K562 (cell line): ENCODE measurements at regions not wholly inside any gene's neighbourhood (a gene's known extent, or its start where the extent isn't known, plus 50 kb on each side); places are given as distances from the start of the nearest gene placed in this dataset.

Experiments used
- ATAC-seq: fragments of 200-7000 bp; cut with Tn5 transposase; 3 replicates; pipeline ENCODE4 v1.9.1; 2020; ENCODE audit warnings: moderate library complexity
- BruUV-seq: library from RNA; stranded (reverse); fragments of 400-500 nt; replicated peaks from 2 replicates; lab custom pipeline; 2021; lab: Mats Ljungman, UMichigan
- CTCF ChIA-PET: fragments of 300-600 bp; formaldehyde crosslinking; extraction: SDS; loops from one replicate; lab custom pipeline; 2021; ENCODE audit warnings: low intra/inter-chr PET ratio; lab: Yijun Ruan, JAX
- POLR2A ChIA-PET: fragments of 300-600, 350-650 bp; sonication (Branson Sonifier 250); formaldehyde crosslinking; extraction: SDS; loops from one replicate; lab custom pipeline; 2021; ENCODE audit warnings: antibody characterized with exemption, inconsistent platforms; lab: Yijun Ruan, JAX
- DNase-seq, 4 experiments: peaks; one replicate each; pipeline versions ENCODE4 v3.0.0 to v3.0.0-alpha.2; 2011 to 2018; ENCODE audit warnings: low spot score in 3 of 4, mixed read lengths in 3 of 4; ENCODE audit errors: extremely low read depth in 1 of 4
- FAIRE-seq: peaks from 2 replicates; lab custom pipeline; 2011; peaks lifted over from hg19 to GRCh38; lab: Jason Lieb, UNC
- H2AFZ ChIP-seq: 2 replicates; pipeline ENCODE4 v1.6.0; 2011; ENCODE audit warnings: low read depth, low read length, control low read depth, inconsistent platforms
- H3K27ac ChIP-seq: fragments of 200-600 bp; 3 replicates; pipeline ENCODE4 v1.8.0; 2011; ENCODE audit warnings: low read depth, mild to moderate bottlenecking, control low read depth, inconsistent platforms, low read length, moderate library complexity, mixed read lengths; ENCODE audit errors: extremely low read depth
- H3K27me3 ChIP-seq, 2 experiments: fragments of 300-600 bp in 1 of 2; 2 replicates in 1 of 2; 3 replicates in 1 of 2; pipeline versions ENCODE4 v1.6.0 to v1.8.0; 2011; ENCODE audit warnings: inconsistent platforms in 2 of 2, low read length in 2 of 2, mild to moderate bottlenecking in 1 of 2, mixed read lengths in 1 of 2, moderate library complexity in 1 of 2; ENCODE audit not compliant: control insufficient read depth in 2 of 2, insufficient read depth in 2 of 2
- H3K36me3 ChIP-seq: fragments of 300-600 bp; 3 replicates; pipeline ENCODE4 v1.8.0; 2011; ENCODE audit warnings: mild to moderate bottlenecking, low read length, inconsistent platforms; ENCODE audit not compliant: control insufficient read depth, insufficient read depth
- H3K4me1 ChIP-seq, 2 experiments: fragments of 200-600 bp in 1 of 2; replicated peaks in 1 of 2; 2 replicates in 1 of 2; 3 replicates in 1 of 2; pipeline versions ENCODE4 v1.5.1 to v1.8.0; 2011; ENCODE audit warnings: inconsistent platforms in 2 of 2, low read length in 2 of 2, mild to moderate bottlenecking in 1 of 2, mixed read lengths in 1 of 2, moderate library complexity in 1 of 2; ENCODE audit not compliant: control insufficient read depth in 2 of 2, insufficient read depth in 2 of 2
- H3K4me2 ChIP-seq: 2 replicates; pipeline ENCODE4 v1.6.1; 2011; ENCODE audit warnings: low read length, control low read depth, inconsistent platforms, mixed read lengths; ENCODE audit not compliant: insufficient read depth
- H3K4me3 ChIP-seq: fragments of 200-600 bp; sonication (generic), shearing (Covaris generic); 2 replicates; pipeline ENCODE4 v1.5.1; 2016; ENCODE audit warnings: control low read depth, inconsistent platforms
- H3K79me2 ChIP-seq: fragments of 200-600 bp; 3 replicates; pipeline ENCODE4 v1.8.0; 2011; ENCODE audit warnings: low read length, inconsistent platforms; ENCODE audit not compliant: control insufficient read depth, insufficient read depth
- H3K9ac ChIP-seq, 2 experiments: 2 replicates each; pipeline versions ENCODE4 v1.6.0 to v1.6.1; 2011; ENCODE audit warnings: low read depth in 2 of 2, low read length in 2 of 2, control low read depth in 1 of 2, inconsistent platforms in 1 of 2, mild to moderate bottlenecking in 1 of 2, mixed read lengths in 1 of 2; ENCODE audit not compliant: insufficient read depth in 1 of 2
- H3K9me1 ChIP-seq: one replicate; pipeline ENCODE4 v1.6.0; 2011; ENCODE audit warnings: inconsistent platforms, mild to moderate bottlenecking, low read length, moderate library complexity; ENCODE audit not compliant: control insufficient read depth, insufficient read depth
- H3K9me3 ChIP-seq: replicated peaks from 2 replicates; pipeline ENCODE4 v1.5.1; 2011; ENCODE audit warnings: low read depth, low read length, inconsistent platforms; ENCODE audit not compliant: control insufficient read depth, insufficient read depth
- H4K20me1 ChIP-seq: replicated peaks from 2 replicates; pipeline ENCODE4 v1.6.1; 2011; ENCODE audit warnings: low read length, inconsistent platforms, mixed read lengths; ENCODE audit not compliant: control insufficient read depth, insufficient read depth
- BRD9 ChIP-seq: fragments of 450-650 bp; IDR thresholded peaks from 2 replicates; pipeline ENCODE4 v1.6.1; 2018; ENCODE audit warnings: low read depth; ENCODE audit not compliant: partially characterized antibody
- FOXA3 ChIP-seq, 2 experiments: fragments of 450-650 bp in 1 of 2; sonication (generic) in 1 of 2; formaldehyde crosslinking; IDR thresholded peaks in 1 of 2; conservative IDR thresholded peaks in 1 of 2; 2 replicates each; pipeline versions ENCODE4 v1.4.0 to v1.8.0; 2020 to 2022; ENCODE audit warnings: mild to moderate bottlenecking in 2 of 2, missing genetic modification reagents in 1 of 2
- FOXK2 ChIP-seq, 2 experiments: fragments of 450-650 bp; IDR thresholded peaks in 1 of 2; conservative IDR thresholded peaks in 1 of 2; 2 replicates each; pipeline ENCODE4 v1.6.1; 2016; ENCODE audit warnings: low read depth in 2 of 2, mild to moderate bottlenecking in 1 of 2
- GATAD2A ChIP-seq: fragments of 450-650 bp; IDR thresholded peaks from 2 replicates; pipeline ENCODE4 v1.6.1; 2017
- MAFG ChIP-seq: fragments of 450-650 bp; conservative IDR thresholded peaks from 2 replicates; pipeline ENCODE4 v1.6.1; 2016; ENCODE audit warnings: missing genetic modification characterization, missing compliant biosample characterization
- NCOA6 ChIP-seq: fragments of 450-650 bp; IDR thresholded peaks from 2 replicates; pipeline ENCODE4 v1.6.1; 2017; ENCODE audit warnings: mild to moderate bottlenecking
- RAD21 ChIP-seq, 2 experiments: fragments of 250-450 bp in 1 of 2; fragments of 450-650 bp in 1 of 2; sonication (Bioruptor Pico) in 1 of 2; formaldehyde crosslinking in 1 of 2; IDR thresholded peaks in 1 of 2; conservative IDR thresholded peaks in 1 of 2; 2 replicates each; pipeline versions ENCODE4 v1.4.0 to v1.8.0; 2020 to 2022; ENCODE audit warnings: mild to moderate bottlenecking in 2 of 2, moderate library complexity in 1 of 2
- RBFOX2 ChIP-seq: fragments of 200-400 bp; formaldehyde crosslinking; IDR thresholded peaks from 2 replicates; pipeline ENCODE4 v1.6.1; 2017; ENCODE audit warnings: low read depth, mild to moderate bottlenecking, low read length, moderate library complexity
- RUNX1 ChIP-seq: sonication (generic); IDR thresholded peaks from 2 replicates; pipeline ENCODE4 v1.6.1; 2016; ENCODE audit warnings: antibody characterized with exemption, low read depth
- TEAD2 ChIP-seq: fragments of 450-650 bp; IDR thresholded peaks from 2 replicates; pipeline ENCODE4 v1.6.1; 2016; ENCODE audit warnings: missing genetic modification characterization, control low read depth, missing compliant biosample characterization
- XRCC3 ChIP-seq: fragments of 450-650 bp; IDR thresholded peaks from 2 replicates; pipeline ENCODE4 v1.6.1; 2017; ENCODE audit warnings: mild to moderate bottlenecking, moderate library complexity
- ZNF143 ChIP-seq: sonication (generic); formaldehyde crosslinking; IDR thresholded peaks from 2 replicates; pipeline ENCODE4 v1.9.0; 2022; ENCODE audit warnings: mild to moderate bottlenecking, missing genetic modification reagents
- WGBS: fragments of 100-300 bp; shearing (Covaris generic); methylation state at CpG from one replicate; pipeline ENCODE4 v1.1.6; 2016; ENCODE audit warnings: low coverage, mixed read lengths; ENCODE audit not compliant: insufficient coverage; ENCODE audit errors: missing lambda C conversion rate; 5-methylcytosine and 5-hydroxymethylcytosine counted together
- in situ Hi-C: fragments of 300-500 bp; cut with MboI; formaldehyde crosslinking; loops from 4 replicates; pipeline ENCODE4 v1.15.0; 2018; ENCODE audit warnings: inconsistent platforms, mixed read lengths
- intact Hi-C: fragments of 100-400 bp; cut with micrococcal nuclease; formaldehyde crosslinking; loops from 2 replicates; pipeline ENCODE4 v1.14.2; 2022
- TF ChIP-seq, protein P1 (sequence below): fragments of 450-650 bp; formaldehyde crosslinking; IDR thresholded peaks from 2 replicates; pipeline ENCODE4 v1.4.0; 2022; ENCODE audit warnings: missing genetic modification characterization
- TF ChIP-seq, protein P2 (sequence below): fragments of 150-350 bp; IDR thresholded peaks from 2 replicates; pipeline ENCODE4 v1.6.1; 2014; ENCODE audit warnings: low read depth, mild to moderate bottlenecking, low read length, borderline replicate concordance
- TF ChIP-seq, protein P3 (sequence below): fragments of 250-450 bp; sonication (Bioruptor Pico); IDR thresholded peaks from 2 replicates; pipeline ENCODE4 v1.8.0; 2022; ENCODE audit warnings: moderate library complexity, mild to moderate bottlenecking, inconsistent platforms
- TF ChIP-seq, protein P4 (sequence below): fragments of 450-650 bp; IDR thresholded peaks from 2 replicates; pipeline ENCODE4 v1.6.1; 2016; ENCODE audit warnings: low read depth, mild to moderate bottlenecking, moderate library complexity

DNA sequence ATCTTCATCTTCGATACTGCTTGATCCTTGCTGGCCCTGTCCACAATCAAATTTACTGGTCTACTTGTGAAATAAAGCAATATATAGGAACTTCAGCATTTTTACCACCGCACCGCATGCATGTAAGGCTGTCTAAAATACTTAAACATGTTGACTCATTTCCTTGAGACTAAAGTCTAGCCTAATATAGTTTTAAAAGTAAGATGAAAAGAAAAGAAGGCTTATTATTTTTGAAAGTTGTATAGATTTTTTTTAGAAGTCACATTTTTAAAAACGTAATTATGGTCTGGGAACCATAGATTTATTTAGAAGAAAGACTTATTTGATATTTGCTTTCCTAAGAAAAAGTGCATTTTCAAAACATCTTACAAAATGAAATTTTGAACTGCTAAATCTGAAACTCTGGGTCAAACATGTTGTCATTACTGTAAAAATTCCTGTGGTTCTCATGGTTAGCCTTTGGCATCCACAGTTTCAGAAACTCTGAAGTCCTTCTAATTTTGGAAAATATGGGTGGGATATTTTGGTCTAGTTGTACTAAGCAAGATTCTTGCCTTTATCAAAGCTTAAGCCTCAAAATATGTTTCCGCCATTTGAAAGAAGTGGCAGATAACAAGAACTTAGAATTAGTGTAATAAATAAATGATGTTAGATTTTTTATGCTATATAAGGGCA is 423.5 kb upstream of the CTSO start:
- no peak overlapping the region for H3K4me3 ChIP-seq
- no peaks in the 10 kb centered on the region for H4K20me1 ChIP-seq
- H3K4me1 ChIP-seq: no peaks in the 10 kb centered on the region
- CTCF ChIA-PET: no interaction called here
- H3K4me2 ChIP-seq: no peak overlapping the region
- no peak for TF ChIP-seq GATAD2A
- TF ChIP-seq, protein P1, sequence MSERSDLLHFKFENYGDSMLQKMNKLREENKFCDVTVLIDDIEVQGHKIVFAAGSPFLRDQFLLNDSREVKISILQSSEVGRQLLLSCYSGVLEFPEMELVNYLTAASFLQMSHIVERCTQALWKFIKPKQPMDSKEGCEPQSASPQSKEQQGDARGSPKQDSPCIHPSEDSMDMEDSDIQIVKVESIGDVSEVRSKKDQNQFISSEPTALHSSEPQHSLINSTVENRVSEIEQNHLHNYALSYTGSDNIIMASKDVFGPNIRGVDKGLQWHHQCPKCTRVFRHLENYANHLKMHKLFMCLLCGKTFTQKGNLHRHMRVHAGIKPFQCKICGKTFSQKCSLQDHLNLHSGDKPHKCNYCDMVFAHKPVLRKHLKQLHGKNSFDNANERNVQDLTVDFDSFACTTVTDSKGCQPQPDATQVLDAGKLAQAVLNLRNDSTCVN (CRISPR knock-in tag): no peak
- TF ChIP-seq, protein P2, sequence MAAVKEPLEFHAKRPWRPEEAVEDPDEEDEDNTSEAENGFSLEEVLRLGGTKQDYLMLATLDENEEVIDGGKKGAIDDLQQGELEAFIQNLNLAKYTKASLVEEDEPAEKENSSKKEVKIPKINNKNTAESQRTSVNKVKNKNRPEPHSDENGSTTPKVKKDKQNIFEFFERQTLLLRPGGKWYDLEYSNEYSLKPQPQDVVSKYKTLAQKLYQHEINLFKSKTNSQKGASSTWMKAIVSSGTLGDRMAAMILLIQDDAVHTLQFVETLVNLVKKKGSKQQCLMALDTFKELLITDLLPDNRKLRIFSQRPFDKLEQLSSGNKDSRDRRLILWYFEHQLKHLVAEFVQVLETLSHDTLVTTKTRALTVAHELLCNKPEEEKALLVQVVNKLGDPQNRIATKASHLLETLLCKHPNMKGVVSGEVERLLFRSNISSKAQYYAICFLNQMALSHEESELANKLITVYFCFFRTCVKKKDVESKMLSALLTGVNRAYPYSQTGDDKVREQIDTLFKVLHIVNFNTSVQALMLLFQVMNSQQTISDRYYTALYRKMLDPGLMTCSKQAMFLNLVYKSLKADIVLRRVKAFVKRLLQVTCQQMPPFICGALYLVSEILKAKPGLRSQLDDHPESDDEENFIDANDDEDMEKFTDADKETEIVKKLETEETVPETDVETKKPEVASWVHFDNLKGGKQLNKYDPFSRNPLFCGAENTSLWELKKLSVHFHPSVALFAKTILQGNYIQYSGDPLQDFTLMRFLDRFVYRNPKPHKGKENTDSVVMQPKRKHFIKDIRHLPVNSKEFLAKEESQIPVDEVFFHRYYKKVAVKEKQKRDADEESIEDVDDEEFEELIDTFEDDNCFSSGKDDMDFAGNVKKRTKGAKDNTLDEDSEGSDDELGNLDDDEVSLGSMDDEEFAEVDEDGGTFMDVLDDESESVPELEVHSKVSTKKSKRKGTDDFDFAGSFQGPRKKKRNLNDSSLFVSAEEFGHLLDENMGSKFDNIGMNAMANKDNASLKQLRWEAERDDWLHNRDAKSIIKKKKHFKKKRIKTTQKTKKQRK: no peak
- no peak for TF ChIP-seq MAFG (tag)
- TF ChIP-seq XRCC3: no peak
- no peak for TF ChIP-seq FOXA3 (CRISPR knock-in tag; conservative IDR thresholded peaks at IDR 0.05 in 1 of 2, IDR thresholded peaks at IDR 0.05 in 1 of 2)
- no peak for TF ChIP-seq TEAD2 (tag)
- TF ChIP-seq, protein P3, sequence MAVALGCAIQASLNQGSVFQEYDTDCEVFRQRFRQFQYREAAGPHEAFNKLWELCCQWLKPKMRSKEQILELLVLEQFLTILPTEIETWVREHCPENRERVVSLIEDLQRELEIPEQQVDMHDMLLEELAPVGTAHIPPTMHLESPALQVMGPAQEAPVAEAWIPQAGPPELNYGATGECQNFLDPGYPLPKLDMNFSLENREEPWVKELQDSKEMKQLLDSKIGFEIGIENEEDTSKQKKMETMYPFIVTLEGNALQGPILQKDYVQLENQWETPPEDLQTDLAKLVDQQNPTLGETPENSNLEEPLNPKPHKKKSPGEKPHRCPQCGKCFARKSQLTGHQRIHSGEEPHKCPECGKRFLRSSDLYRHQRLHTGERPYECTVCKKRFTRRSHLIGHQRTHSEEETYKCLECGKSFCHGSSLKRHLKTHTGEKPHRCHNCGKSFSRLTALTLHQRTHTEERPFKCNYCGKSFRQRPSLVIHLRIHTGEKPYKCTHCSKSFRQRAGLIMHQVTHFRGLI (CRISPR knock-in tag): no peak
- TF ChIP-seq RUNX1: no peak
- TF ChIP-seq RBFOX2: no peak
- no peak for TF ChIP-seq RAD21 (CRISPR knock-in tag; conservative IDR thresholded peaks at IDR 0.05 in 1 of 2, IDR thresholded peaks at IDR 0.05 in 1 of 2)
- no peak for TF ChIP-seq NCOA6
- no peak for TF ChIP-seq BRD9
- no peak for TF ChIP-seq ZNF143
- TF ChIP-seq, protein P4, sequence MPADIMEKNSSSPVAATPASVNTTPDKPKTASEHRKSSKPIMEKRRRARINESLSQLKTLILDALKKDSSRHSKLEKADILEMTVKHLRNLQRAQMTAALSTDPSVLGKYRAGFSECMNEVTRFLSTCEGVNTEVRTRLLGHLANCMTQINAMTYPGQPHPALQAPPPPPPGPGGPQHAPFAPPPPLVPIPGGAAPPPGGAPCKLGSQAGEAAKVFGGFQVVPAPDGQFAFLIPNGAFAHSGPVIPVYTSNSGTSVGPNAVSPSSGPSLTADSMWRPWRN: no peak
- no peak for TF ChIP-seq FOXK2 (conservative IDR thresholded peaks at IDR 0.05 in 1 of 2, IDR thresholded peaks at IDR 0.05 in 1 of 2; ENCODE audit: low read depth in 2 of 2)
- H3K9me3 ChIP-seq: no peaks in the 10 kb centered on the region; the same call in 1 of the 2 replicates
- H3K9me1 ChIP-seq: no peaks in the 10 kb centered on the region
- ATAC-seq (no peak), DNase-seq (no peak), FAIRE-seq (no peak)
- no peaks in the 10 kb centered on the region for H3K27me3 ChIP-seq
- H3K9ac ChIP-seq: no peak overlapping the region
- POLR2A ChIA-PET: no interaction called here
- no TSS peak for BruUV-seq
- H3K36me3 ChIP-seq: no peaks in the 10 kb centered on the region
- no peak overlapping the region for H2AFZ ChIP-seq
- 1% methylated on average over 5 of the region's 5 CpGs for WGBS
- H3K27ac ChIP-seq: no peak overlapping the region
- no peaks in the 10 kb centered on the region for H3K79me2 ChIP-seq
- intact Hi-C loops: no loop called here
- in situ Hi-C loops: no loop called here
